ENCODE measurements at regions not wholly inside any gene's neighbourhood (a gene's known extent, or its start where the extent isn't known, plus 50 kb on each side); places are given as distances from the start of the nearest gene placed in this dataset.

DNA sequence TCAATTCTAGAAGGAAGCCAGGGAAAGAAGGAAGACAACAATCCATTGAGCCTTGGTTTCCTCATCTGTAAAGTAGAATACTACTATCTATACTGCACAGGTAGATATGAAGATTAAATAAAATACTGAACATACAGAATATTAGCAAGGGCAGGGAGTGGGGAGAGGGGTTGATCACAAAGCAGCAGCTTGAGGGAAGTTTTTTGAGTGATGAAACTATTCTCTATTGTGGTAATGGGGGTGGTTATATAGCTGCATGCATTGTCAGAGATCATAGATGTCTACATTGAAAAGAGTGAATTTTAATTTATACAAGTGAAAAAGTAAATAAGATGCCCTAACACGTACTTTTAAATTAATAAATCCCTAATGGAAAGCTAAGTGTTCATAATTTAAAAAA lies 242.6 kb upstream of the LRTM1 start:
- TF ChIP-seq SIN3A (IDR thresholded peaks at IDR 0.05; ENCODE audit: borderline replicate concordance, insufficient read depth, low read length), result no peak
- TF ChIP-seq POLR2AphosphoS5 (IDR thresholded peaks at IDR 0.05; ENCODE audit: low read depth, low read length), result no peak
- TF ChIP-seq REST (IDR thresholded peaks at IDR 0.05; ENCODE audit: insufficient read depth in 1 of 2, low read depth in 2 of 2, low read length in 2 of 2), result no peak
- TF ChIP-seq FOXP2 (optimal IDR thresholded peaks at IDR 0.05; ENCODE audit: borderline replicate concordance, extremely low read depth, extremely low read length, insufficient read depth), result no peak
